Ascending aorta (tissue), 2 donors: ENCODE measurements at regions not wholly inside any gene's neighbourhood (a gene's known extent, or its start where the extent isn't known, plus 50 kb on each side); places are given as distances from the start of the nearest gene placed in this dataset.

Experiments
- DNase-seq, 2 donors: peaks; one replicate each; pipeline ENCODE4 v3.0.0-alpha.2; 2019; ENCODE audit warnings: low spot score in 2 of 2
- H3K27ac ChIP-seq, 2 donors: fragments of 200-600 bp; sonication (generic); one replicate each; pipeline ENCODE4 v1.5.1; 2016 to 2017; ENCODE audit warnings: mild to moderate bottlenecking in 1 of 2
- H3K27me3 ChIP-seq: fragments of 200-600 bp; sonication (generic); one replicate; pipeline ENCODE4 v1.5.1; 2017
- H3K36me3 ChIP-seq, 2 donors: fragments of 200-600 bp; sonication (generic); one replicate each; pipeline ENCODE4 v1.5.1; 2016
- H3K4me1 ChIP-seq, 2 donors: fragments of 200-600 bp; sonication (generic); one replicate each; pipeline ENCODE4 v1.5.1; 2016 to 2017; ENCODE audit warnings: mild to moderate bottlenecking in 1 of 2
- H3K4me3 ChIP-seq, 2 donors: fragments of 200-600 bp; sonication (generic); one replicate each; pipeline ENCODE4 v1.5.1; 2016 to 2017; ENCODE audit warnings: mild to moderate bottlenecking in 1 of 2
- H3K9me3 ChIP-seq, 2 donors: fragments of 200-600 bp; sonication (generic); one replicate each; pipeline ENCODE4 v1.5.1; 2016
- intact Hi-C: fragments of 100-400 bp; cut with DNase I; formaldehyde crosslinking; loops from one replicate; pipeline ENCODE4 v1.15.1; 2023
- TF ChIP-seq, protein P1 (sequence below), 3 experiments: fragments of 200-600 bp in 2 of 3; fragments of 450-650 bp in 1 of 3; sonication (generic) in 2 of 3; IDR thresholded peaks; one replicate each; pipeline ENCODE4 v1.5.1; 2016 to 2019; ENCODE audit warnings: antibody characterized with exemption in 3 of 3, mild to moderate bottlenecking in 1 of 3, moderate library complexity in 1 of 3

DNA sequence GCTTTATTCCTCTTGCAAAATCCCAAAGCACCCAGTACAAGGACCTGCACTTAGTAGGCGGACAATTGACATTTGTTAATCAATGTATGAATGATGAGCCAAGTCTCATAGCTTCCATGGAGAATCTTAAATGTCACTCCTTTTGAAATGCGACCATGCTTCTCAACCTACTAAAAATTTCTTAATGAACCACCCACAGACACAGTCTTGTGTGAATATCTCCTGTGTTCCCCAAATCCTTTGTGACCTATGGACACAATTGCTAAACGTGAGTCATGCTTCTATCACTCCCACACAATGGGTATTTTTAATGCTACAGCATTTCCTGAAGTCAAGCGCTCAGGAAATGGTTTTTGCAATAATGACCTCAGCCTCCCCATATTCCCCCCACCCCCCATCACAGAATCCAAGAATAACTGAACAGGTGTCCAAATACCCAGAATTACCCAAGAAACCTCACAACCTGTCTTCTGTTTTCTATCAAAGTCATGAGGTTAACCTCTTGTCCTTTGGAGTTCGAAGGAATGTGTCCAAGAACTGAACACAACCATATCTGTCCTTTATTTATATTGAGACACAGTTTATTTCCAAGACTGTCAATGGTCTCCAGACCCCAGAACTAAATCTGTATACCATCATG, 163.6 kb upstream of the PLEKHG7 start:
- Histone ChIP-seq H3K9me3 (no peaks in the 10 kb centered on the region), H3K4me1 (no peaks in the 10 kb centered on the region), H3K27me3 (no peaks in the 10 kb centered on the region), H3K36me3 (no peaks in the 10 kb centered on the region), H3K4me3 (no peak overlapping the region), H3K27ac (no peak overlapping the region)
- intact Hi-C loops: no loop called here
- no peak for DNase-seq
- TF ChIP-seq, protein P1, sequence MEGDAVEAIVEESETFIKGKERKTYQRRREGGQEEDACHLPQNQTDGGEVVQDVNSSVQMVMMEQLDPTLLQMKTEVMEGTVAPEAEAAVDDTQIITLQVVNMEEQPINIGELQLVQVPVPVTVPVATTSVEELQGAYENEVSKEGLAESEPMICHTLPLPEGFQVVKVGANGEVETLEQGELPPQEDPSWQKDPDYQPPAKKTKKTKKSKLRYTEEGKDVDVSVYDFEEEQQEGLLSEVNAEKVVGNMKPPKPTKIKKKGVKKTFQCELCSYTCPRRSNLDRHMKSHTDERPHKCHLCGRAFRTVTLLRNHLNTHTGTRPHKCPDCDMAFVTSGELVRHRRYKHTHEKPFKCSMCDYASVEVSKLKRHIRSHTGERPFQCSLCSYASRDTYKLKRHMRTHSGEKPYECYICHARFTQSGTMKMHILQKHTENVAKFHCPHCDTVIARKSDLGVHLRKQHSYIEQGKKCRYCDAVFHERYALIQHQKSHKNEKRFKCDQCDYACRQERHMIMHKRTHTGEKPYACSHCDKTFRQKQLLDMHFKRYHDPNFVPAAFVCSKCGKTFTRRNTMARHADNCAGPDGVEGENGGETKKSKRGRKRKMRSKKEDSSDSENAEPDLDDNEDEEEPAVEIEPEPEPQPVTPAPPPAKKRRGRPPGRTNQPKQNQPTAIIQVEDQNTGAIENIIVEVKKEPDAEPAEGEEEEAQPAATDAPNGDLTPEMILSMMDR (IDR thresholded peaks at IDR 0.05): no peak

DNA sequence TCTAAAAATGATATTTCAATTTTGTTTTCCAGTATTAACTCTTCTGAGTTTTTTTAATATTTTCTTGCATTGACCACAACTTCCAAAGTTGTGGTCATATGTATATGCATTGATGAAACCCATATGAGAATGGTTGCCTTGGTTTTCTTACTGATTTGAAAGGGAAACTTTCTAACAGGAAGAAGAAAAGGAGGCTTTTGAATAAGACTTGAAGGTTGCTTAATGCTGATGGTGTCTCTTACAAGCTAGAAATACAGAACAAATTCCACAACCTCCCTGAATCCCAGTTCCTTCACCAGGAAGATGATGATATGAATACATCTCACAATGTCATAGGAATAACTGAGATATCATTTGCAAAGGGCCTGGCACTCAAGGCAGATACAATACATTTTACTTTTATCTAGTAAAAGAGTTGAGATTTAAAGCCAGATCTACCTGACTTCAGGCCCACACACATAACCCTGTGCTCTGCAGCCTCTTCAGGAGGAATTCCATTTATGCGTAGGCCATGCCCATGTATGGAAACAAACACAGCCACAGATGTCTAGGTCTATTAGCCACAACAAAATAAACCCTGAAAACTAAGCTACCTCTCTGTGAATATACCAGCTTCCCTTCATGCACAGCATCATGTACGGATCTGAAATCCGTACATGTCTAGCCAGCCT, 165.4 kb upstream of the PLEKHG7 start:
- TF ChIP-seq, protein P1 (IDR thresholded peaks at IDR 0.05): no peak
- H3K4me3 ChIP-seq: no peak overlapping the region
- no peaks in the 10 kb centered on the region for H3K9me3 ChIP-seq
- H3K27me3 ChIP-seq: no peaks in the 10 kb centered on the region
- H3K4me1 ChIP-seq: no peaks in the 10 kb centered on the region
- intact Hi-C loops: no loop called here
- DNase-seq: no peak
- no peaks in the 10 kb centered on the region for H3K36me3 ChIP-seq
- H3K27ac ChIP-seq: no peak overlapping the region

DNA sequence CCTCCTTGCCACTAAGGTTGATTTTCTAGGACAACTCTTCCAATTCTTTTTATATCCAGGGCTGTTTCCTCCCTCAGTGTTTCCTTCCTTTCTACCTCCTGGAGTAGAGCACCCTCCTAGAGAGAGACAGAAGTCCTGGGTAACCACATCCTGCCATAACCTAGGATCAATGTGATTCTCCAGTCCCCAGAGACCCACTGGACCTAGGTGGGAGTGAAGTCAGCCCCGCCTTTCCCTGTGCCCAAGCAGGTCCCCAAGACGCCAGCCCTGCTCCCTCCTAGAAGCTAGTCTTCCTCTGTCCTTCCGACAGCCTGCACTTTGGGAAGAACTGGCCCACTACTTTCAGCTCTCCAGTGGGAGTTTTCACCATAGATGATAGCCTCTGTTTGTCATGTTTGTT, 166.8 kb upstream of the PLEKHG7 start:
- no peaks in the 10 kb centered on the region for H3K9me3 ChIP-seq
- intact Hi-C loops: no loop called here
- H3K4me1 ChIP-seq: no peaks in the 10 kb centered on the region
- TF ChIP-seq, protein P1 (IDR thresholded peaks at IDR 0.05): no peak
- H3K27me3 ChIP-seq: no peaks in the 10 kb centered on the region
- no peak overlapping the region for H3K4me3 ChIP-seq
- no peaks in the 10 kb centered on the region for H3K36me3 ChIP-seq
- no peak overlapping the region for H3K27ac ChIP-seq
- no peak for DNase-seq

DNA sequence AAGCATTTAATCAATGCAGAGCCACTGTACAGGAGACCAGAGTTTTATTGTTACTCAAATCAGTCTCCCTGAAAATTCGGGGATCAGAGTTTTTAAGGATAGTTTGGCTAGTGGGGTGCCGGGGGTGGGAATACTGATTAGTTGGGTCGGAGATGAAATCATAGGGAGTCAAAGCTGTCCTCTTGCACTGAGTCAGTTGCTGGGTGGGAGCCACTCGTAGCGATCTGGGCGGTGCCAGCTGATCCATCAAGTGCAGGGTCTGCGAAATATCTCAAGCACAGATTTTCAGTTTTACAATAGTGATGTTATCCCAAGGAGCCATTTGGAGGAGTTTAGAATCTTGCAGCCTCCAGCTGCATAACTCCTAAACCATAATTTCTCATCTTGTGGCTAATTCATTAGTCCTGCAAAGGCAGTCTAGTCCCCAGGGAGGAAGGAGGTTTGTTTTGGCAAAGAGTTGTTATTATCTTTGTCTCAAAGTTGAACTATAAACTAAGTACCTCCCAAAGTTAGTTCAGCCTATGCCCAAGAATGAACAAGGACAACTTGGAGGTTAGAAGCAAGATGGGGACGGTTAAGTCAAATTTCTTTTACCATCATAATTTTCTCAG, 169.4 kb upstream of the PLEKHG7 start:
- DNase-seq: no peak
- H3K4me3 ChIP-seq: no peak overlapping the region
- H3K27ac ChIP-seq: no peak overlapping the region
- H3K9me3 ChIP-seq: no peaks in the 10 kb centered on the region
- H3K4me1 ChIP-seq: no peaks in the 10 kb centered on the region
- no peaks in the 10 kb centered on the region for H3K27me3 ChIP-seq
- no peaks in the 10 kb centered on the region for H3K36me3 ChIP-seq
- TF ChIP-seq, protein P1 (IDR thresholded peaks at IDR 0.05): no peak
- intact Hi-C loops: no loop called here

DNA sequence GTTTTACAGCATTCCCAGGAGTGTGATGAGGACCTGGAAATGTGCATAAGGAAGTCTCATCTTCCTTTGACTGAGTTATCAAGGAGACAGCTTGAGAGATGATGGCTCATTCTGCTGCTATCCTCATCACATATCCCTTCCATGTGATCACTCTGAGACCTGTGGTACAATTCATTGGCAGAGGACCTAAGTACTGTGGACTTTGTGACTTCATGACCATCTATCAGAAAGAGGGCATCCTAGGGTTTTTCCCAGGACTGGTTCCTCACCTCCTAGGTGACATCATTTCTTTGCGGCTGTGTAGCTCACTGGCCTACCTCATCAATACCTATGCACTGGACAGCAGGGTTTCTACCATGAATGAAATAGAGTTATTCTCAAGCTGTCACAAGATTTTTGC, 172.1 kb upstream of the PLEKHG7 start:
- DNase-seq: no peak
- Histone ChIP-seq H3K27ac (no peak overlapping the region), H3K4me1 (no peaks in the 10 kb centered on the region), H3K9me3 (no peaks in the 10 kb centered on the region), H3K36me3 (no peaks in the 10 kb centered on the region), H3K27me3 (no peaks in the 10 kb centered on the region), H3K4me3 (no peak overlapping the region)
- intact Hi-C loops: no loop called here
- TF ChIP-seq, protein P1 (IDR thresholded peaks at IDR 0.05): no peak
